RCC 7860 (cell line): ENCODE measurements at regions not wholly inside any gene's neighbourhood (a gene's known extent, or its start where the extent isn't known, plus 50 kb on each side); places are given as distances from the start of the nearest gene placed in this dataset.
"Not testable (repeated sequence)": the region's sequence is repeated elsewhere in the genome, so short reads cannot be mapped to it uniquely, and the experiment has no call there.

Experiments
- DNase-seq: peaks from one replicate; pipeline ENCODE4 v3.0.0-alpha.2; 2015; ENCODE audit warnings: low spot score
- FAIRE-seq: peaks from 2 replicates; lab custom pipeline; 2012; peaks lifted over from hg19 to GRCh38; lab: Jason Lieb, UNC

GRCh38 chr2:4244422-4244821 lies 541.0 kb downstream of the DCDC2C start:
- DNase-seq, FAIRE-seq: not testable (repeated sequence)

DNA sequence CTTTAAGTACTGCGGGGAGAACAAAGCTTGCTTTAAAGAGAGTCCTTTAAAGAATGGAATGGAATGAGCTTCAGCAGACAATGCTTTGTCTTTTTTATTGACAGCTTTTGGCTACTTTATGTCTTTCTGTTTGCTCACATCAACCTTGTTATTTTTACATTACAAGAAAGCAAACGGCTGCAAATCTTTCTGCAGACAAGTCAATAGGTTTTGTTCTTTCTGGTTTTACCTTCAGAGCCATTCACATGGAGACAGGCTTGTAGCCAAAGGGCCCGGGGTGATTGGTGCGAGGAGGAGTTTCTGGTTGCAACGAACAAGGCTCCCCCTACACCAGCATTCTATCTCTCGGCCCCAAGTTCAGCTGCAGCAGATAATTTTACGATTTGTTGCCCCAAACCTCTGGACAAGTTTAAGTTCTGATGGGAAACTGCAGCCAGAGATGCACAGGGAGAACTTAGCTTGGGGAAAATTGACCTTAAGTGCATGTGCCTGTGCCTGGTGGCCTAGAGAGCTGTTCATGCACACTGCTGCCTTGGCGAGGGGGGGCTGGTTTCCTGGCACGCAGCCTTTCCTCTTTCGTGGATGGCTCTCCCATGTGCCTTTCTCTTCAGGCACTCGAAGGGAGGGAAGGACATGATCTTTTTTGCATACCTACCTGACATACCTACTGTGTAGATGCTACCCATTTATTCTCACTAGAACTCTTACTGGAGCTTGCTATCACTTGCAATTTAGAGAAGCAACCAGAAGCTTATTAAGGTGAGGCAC lies 543.2 kb downstream of the DCDC2C start:
- DNase-seq (no peak), FAIRE-seq (no peak)

GRCh38 chr2:4247791-4248190 lies 544.4 kb downstream of the DCDC2C start:
- DNase-seq (no peak), FAIRE-seq (no peak)

DNA sequence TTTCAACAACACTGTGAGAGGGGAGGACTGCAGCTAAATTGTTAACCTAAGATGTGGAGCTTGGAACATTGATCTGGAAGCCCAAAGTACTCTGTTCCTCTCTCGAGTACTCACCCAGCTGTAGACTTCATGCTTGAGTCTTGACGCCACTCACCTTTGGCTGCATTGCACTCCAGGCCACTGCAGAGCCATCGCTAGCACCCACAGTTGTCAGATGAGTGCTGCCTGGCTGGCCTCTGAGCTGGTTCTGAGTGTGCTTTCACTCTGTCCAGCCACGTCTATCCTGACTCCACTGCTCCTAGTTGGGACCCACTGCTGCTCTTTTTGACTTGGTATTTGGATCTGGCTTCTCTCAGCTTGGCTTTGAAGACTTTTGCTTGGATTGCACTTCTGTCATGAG lies 552.1 kb downstream of the DCDC2C start:
- no peak for FAIRE-seq
- DNase-seq, result no peak

DNA sequence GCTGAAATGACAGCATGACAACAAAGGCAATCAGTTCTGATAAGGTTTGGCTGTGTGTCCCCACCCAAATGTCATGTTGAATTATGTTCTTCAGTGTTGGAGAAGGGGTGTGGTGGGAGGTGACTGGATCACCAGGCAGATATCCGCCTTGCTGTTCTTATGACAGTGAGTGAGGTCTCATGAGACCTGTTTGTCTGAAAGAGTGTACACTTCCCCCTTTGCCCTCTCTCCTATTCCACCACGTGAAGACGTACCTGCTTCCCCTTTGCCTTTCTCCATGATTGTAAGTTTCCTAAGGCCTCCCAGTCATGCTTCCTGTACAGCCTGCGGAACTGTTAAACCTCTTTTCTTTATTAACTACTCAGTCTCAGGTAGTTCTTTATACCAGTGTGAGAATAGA lies 553.0 kb downstream of the DCDC2C start:
- no peak for FAIRE-seq
- DNase-seq, result no peak

- no peak for FAIRE-seq
- no peak for DNase-seq
Observed at GRCh38 chr2:4258563-4258962, 555.2 kb downstream of the DCDC2C start.

DNA sequence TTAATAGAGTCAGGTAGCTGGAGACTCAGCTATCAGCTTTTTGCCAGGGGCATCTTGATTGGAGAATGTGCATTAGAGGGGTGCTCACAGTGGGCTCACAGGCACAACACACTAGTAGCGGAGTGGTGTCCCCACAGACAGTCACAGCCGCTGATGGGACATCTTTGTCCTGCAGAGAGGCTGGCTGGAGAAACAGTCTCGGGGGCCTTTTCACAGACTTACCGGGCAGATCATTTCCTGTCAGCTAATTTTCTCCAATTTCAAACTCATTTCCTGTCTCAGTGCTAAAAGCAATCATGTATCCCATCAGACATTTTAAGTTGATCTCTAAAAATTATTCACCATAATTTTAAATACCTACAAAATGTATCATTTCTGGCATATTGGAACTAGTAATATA lies 562.6 kb downstream of the DCDC2C start:
- DNase-seq, result no peak
- FAIRE-seq, result no peak

DNA sequence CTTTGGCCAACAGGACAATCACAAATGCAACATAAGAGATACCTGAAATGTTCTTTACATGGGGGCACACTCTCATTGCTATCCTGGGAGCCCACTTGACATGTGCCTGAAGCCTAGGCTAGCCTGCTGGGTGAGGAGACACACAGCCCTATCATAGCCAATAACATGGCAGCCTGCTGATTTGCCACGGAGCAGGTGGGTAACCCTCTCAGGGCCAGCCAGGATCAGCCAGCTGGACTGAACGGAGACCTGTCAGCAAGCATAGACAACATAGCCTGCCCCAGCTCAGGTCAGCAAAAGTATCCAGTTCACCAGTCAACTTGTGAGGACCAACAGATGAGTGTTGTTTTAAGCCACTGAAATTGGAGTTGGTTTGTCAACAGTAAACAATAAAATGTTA lies 566.5 kb downstream of the DCDC2C start:
- DNase-seq, result no peak
- FAIRE-seq, result no peak

DNA sequence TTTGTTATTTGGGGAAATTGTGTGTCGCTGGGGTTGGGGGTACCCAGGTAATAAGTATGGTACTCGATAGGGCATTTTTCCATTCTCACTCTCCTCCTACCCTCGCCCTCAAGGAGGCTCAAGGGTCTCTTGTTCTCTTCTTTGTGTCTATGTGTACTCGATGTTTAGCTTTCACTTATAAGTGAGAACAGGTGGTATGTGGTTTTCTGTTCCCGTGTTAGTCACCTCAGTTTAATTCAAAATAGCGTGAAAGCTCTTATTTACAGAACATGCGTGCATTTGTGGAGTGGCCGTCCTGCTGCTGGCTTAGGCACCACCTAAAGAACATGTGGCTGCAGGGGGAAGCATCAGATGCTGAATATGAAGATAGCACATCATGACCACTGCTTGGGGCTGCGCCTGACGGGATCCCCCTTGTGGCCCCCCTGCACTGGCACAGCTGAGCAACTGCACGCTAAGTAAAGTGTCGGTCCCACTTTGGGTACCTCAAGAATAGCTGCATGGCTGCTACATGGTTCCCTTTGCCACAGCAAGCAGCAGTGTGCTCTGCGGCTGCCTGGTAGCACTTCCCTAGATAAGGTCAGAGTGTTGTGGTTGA lies 569.0 kb downstream of the DCDC2C start:
- FAIRE-seq (no peak), DNase-seq (no peak)

DNA sequence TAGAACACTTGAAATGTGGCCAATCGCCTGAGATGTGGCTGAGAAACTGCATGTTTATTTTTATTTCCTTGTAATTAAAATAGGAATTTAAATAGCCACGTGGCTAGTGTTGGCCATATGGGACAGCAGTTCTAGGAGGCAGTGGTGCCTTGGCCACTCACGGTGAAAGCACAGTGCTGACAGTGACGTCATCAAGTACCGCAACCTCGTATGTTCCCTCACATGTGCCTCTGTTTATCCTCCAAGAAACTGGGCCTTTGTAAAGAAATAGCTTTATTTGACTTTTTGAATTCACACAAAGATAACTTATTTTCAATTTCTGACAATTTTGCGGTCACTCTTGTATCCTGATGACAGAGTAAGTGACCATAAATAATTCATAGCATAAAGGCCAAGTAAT lies 575.0 kb downstream of the DCDC2C start:
- DNase-seq (no peak), FAIRE-seq (no peak)

DNA sequence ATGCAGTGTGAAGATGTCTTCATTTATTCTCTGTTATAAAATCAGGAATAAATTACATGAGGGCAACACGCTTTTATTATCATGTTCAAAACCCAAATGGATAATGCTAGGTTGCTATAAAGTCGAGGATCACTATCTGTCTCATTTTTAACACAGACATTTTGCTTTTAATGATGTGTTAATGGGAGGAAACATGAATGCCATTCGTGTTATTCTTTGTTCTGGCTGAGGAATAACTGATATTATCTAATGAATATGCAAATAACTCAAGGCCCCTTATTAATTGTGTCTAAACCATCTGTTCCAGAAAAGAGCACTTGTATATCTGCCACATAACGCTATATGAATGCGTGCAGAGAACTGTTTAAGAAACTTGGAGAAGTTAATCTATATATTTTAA lies 576.1 kb downstream of the DCDC2C start:
- FAIRE-seq, result no peak

GRCh38 chr2:4291430-4291829 lies 588.1 kb downstream of the DCDC2C start:
- FAIRE-seq, result no peak
- DNase-seq, result no peak

More for the DNA sequence above, 576.1 kb downstream of the DCDC2C start:
- no peak for DNase-seq

- DNase-seq, result no peak
- no peak for FAIRE-seq
Observed at GRCh38 chr2:4295680-4296079, 592.3 kb downstream of the DCDC2C start.

DNA sequence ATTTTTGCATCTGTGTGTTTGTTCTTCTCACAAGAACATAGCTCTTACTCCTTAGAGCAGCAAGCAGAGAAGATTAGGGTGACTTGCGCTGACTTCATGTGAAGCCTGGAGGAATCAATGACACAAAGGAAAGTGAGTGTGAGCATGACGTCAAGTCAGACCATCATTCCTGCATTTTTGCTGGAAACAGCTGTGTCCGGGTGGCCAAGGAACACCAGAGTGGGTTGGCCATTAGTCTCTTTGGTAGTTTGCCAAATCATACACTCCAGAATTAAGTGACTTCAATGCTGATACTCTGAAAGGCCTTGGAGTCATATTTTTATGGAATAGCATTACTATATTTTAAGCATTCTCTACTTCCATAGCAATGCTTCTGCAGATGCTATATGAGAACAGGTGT lies 597.2 kb downstream of the DCDC2C start:
- FAIRE-seq (no peak), DNase-seq (no peak)

- no peak for FAIRE-seq
- no peak for DNase-seq
Observed at GRCh38 chr2:4324531-4324930, 621.2 kb downstream of the DCDC2C start.

DNA sequence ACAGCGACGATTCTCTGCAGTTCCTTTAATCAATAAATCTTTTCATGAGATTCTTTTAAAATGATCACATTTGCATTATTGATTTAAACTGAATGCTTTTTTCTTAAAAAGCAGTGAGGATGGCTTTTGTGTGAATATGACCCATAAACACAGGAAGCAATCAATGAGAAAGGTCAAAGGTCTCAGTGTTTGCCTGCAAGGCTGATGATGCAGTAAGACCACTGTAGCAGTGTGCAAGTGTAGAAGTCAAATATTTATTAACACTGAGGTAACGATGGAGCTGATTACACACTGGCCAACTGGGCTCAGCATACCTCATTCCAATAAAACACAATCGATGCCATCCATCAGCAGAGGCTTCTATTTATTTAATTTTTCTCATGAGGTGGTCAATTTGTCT lies 633.5 kb downstream of the DCDC2C start:
- FAIRE-seq (no peak), DNase-seq (no peak)

- DNase-seq (no peak), FAIRE-seq (no peak)
Observed at GRCh38 chr2:4338345-4338744, 635.0 kb downstream of the DCDC2C start.

GRCh38 chr2:4340536-4340935 lies 637.2 kb downstream of the DCDC2C start:
- FAIRE-seq (no peak), DNase-seq (no peak)

GRCh38 chr2:4346628-4347027 lies 643.3 kb downstream of the DCDC2C start:
- no peak for FAIRE-seq
- no peak for DNase-seq

- no peak for DNase-seq
- no peak for FAIRE-seq
Observed at GRCh38 chr2:4353668-4354067, 650.3 kb downstream of the DCDC2C start.

GRCh38 chr2:4354164-4354563 lies 650.8 kb downstream of the DCDC2C start:
- DNase-seq, result no peak
- FAIRE-seq, result no peak

- DNase-seq, result peak; percentile 25
- FAIRE-seq, result no peak
Observed at GRCh38 chr2:4354678-4355077, 651.3 kb downstream of the DCDC2C start.

DNA sequence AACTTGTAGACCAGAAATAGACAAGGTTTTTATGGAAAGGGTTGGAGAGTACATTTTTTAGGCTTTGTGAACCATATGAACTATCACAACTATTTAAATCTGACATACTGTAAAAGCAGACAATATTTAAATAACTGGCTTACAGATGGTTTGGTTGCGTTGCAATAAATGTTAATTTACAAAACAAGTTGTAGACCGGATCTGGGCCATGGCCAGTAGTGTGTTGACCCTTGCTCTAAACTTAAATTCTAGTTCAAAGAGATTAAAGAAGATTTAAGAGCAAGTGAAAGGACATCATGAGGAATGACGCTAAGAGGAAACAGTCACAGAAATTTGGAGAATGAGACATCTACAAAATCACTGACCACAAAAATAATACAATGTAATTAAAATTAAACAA lies 652.7 kb downstream of the DCDC2C start:
- FAIRE-seq, result no peak
- no peak for DNase-seq
